HG03064 (cell line): ENCODE measurements at regions not wholly inside any gene's neighbourhood (a gene's known extent, or its start where the extent isn't known, plus 50 kb on each side); places are given as distances from the start of the nearest gene placed in this dataset.

Experiments
- ATAC-seq: cut with Tn5 transposase; IDR thresholded peaks from one replicate; pipeline ENCODE4 v1.9.1; 2021; ENCODE audit warnings: low read depth; ENCODE audit not compliant: unreplicated experiment

DNA sequence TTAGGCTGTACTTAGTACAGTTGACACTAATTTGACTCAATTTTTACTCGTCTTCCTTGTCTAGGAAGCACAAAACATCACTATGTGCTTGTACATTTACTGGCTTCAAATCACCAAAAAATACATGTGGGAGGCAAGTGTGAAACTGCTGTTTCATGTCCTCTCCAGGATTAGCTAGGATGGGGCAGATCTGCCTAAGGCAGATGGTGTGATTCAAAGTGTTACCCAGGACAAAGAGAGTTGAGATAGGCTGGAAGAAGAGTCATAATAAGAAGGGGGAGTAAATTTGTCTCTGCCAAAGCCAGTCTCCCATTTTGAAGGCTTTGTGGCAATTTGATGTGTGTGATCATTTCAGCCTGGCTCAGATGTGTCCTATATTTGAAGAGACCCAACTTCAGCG lies 821.6 kb upstream of the ZEB2 start:
- ATAC-seq, result no peak

- no peak for ATAC-seq
Observed at GRCh38 chr2:145339646-145340045, 819.7 kb upstream of the ZEB2 start.

- no peak for ATAC-seq
Observed at GRCh38 chr2:145332210-145332898, 812.4 kb upstream of the ZEB2 start.

DNA sequence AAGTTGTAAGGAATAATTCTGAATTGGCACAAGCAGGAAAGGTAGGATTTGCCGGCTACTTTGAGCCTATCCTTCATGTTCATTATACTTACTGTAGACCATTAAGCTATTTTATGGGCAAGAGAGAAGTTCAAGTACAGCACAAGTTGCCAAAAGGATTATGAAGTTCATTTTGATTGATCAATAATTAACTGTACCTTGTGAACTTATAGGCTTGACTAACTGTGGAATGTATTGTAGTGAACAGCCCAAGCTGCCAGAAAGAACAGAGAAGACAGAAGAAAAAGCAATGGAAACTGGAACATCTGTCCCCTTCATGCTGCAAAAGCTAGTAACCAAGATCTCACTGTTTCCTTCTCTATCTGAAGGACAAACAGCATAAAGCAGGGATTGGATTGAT lies 810.1 kb upstream of the ZEB2 start:
- ATAC-seq, result no peak

DNA sequence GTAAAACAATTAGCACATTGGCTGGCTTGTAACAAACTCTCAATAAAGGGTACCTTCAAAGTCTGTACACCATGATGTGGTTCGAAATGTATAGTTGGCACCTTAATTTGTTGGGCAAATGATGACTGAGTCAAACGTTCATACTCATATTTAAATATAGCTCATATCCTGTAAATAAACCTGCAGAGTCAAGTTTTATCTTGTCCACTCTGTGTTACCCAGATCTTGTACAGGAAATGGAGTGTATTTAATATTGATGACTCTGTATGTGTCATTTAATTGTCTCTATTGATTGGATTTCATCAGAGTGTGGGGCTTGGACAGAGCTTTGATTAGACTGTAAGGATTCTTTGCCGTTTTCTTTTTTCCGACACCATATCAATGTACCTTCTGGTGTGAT lies 805.6 kb upstream of the ZEB2 start:
- no peak for ATAC-seq

GRCh38 chr2:145324748-145325147 lies 804.8 kb upstream of the ZEB2 start:
- ATAC-seq, result no peak

DNA sequence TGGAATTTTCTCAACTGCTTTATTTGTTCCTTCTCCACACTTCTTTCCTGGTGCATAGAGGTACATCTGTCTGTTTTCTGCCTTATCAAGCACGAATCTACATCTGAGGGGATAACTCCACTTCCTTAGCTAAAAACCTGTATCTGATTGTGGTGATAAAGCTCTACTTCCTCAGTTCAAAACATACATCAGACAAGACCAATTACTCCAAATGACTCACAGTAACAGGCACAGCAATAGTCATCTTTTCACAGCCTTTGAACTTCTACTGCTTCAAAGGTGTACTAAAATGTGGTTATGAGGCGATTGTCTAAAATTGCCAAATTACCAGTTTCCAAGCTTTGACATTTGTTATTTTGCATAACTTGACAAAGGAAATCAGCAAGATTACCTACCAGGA lies 803.6 kb upstream of the ZEB2 start:
- ATAC-seq, result no peak

- no peak for ATAC-seq
Observed at GRCh38 chr2:145321344-145321743, 801.4 kb upstream of the ZEB2 start.

DNA sequence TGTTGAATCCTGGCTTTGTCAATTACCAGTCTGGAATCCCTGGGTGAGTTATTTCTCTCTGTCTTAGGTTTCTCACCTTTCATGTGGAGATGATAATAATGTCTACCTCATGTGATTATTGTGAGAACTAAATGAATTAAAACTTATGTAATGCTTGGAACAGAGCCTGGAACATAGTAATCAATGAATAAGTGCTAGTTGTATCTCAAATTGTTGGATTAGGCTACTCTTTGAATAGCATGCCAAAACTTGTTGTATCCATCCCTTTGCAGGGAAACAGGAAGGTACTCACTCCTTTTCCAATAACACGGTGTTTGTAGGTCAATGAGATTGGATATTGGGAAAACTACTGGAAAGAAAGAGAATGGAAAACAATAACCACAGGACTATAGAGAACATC lies 796.6 kb upstream of the ZEB2 start:
- no peak for ATAC-seq

- no peak for ATAC-seq
Observed at GRCh38 chr2:145315053-145315452, 795.1 kb upstream of the ZEB2 start.

- no peak for ATAC-seq
Observed at GRCh38 chr2:145314119-145314633, 794.3 kb upstream of the ZEB2 start.

DNA sequence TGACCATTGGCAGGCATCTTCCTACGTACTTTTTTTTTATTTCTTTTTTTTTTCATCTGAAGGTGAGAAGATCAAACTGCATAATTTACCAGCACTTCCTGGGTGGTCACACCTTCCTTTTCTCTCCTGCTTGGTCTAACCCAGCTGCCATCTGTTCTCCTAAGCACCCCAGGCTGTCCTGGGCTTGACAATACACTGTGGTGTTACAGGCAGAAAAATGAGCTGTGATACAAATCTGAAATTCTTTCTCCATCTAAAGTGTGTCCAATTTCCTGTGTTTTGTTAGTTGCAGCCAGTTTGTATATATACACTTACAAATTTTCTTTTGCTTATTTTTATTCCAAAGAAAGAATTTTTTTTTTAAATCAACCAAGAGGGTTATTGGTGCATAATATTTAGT lies 786.0 kb upstream of the ZEB2 start:
- no peak for ATAC-seq

DNA sequence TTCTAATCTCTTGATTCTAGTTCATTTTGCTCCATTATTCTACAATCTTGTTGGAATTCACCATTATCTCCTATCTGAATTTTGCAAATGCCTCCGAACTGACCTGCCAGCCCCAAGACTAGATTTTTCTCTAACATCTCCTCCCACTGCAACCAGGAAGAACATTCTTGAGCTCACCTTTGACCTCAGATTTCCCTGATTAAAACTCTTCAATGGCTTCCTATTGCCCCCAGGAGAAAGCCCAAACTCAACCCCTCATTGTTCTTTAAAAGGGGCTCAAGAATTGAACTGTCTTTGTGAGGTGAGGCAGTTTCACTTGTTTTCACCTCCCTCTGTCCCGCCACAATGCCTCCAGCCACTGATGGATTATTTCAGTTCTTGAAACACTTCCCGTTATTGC lies 784.6 kb upstream of the ZEB2 start:
- ATAC-seq, result no peak

GRCh38 chr2:145303536-145303935 lies 783.6 kb upstream of the ZEB2 start:
- ATAC-seq, result no peak

GRCh38 chr2:145302886-145303285 lies 783.0 kb upstream of the ZEB2 start:
- ATAC-seq, result no peak

- no peak for ATAC-seq
Observed at GRCh38 chr2:145302451-145302850, 782.5 kb upstream of the ZEB2 start.

GRCh38 chr2:145299368-145299767 lies 779.4 kb upstream of the ZEB2 start:
- ATAC-seq, result no peak

DNA sequence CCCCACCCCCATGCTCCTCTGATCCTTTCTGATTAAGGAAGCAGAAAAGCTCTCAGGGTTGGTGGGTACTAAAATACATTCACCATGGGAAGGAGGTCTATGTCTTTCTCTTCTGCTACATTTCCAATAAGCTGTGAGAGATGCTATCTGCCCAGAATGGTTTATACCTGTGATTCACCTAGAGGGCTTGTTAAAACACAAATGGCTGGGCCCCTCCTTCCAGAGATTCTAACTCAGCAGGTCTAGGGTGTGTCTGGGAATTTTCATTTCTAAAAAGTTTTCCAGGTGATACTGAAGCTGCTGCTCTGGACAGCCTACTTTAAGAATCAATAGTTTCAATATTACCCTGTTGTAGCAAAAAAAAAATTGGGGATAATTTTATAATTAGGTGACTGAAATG lies 772.2 kb upstream of the ZEB2 start:
- no peak for ATAC-seq

DNA sequence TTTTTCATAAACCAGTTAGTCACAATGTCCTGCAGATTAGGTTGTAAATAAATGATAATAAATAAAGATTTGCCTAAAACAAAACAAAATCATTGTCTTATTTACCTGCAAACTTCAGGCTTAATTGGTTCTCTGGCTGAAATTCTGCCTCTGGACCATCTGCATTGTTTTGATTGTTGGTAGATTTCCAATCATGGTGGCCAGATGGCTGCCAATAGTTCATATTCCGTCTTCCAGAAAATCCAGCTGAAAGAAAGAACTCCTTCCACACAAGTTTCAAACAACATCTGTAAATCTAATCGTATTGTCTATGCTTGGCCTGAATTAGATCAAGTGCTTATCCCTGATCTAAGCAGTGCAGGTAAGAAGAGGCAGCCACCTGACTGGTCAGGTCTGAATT lies 771.1 kb upstream of the ZEB2 start:
- ATAC-seq, result no peak

DNA sequence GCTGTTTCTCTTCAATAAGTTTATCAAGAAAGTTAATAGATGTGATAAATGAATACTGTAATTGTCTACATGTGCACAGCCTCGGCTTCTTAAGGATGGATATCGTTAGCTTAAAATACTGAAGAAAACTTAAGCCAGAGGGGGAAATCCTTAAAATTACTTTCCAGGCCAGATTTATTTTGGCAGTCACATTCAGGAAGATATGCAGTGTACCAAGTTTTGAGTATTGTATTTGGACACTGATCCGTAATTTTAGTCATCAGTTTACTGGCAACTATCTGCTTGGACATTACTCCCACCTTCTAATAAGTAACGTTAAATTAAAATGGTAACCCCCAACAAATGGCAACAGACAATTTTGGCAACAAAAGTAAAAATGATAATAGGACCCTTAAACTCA lies 770.0 kb upstream of the ZEB2 start:
- no peak for ATAC-seq

DNA sequence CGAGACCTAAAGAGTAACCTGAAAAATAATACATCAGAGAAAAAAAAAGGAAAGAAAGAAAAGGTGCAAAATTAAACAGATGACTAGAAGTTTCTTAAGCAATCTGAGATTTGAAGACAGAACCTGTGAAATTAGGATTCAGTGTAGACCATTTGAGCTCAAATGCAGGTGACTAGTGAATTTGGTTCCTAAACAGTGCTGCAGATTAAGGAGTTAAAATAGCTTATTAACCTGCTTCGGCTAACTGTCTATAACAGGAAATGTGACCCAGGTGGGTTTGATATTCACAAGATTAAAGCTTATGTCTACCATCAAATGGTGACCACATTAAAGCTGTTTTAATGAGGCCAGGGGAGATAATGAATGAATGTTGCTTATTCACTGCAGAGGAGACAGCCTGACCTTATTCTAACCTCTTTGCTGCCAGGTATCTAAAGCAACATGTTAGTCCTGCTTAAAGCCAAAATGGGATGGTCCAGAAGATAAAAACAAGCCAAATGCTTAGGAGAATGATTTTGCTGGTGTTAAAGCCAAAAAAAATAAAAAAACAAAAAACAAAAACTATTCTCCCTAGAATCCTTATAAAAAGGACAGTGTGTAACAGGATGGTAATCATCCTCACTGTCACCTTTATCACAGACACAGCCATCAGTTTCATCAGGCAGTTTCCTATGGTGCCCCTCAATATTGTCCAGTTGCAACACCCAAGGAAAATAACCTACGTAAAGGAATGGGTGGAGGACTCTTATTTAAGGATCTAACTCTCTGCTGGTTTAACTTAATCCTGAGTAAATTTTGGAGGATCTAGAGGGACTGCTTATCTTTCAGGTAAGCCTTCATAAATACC lies 769.0 kb upstream of the ZEB2 start:
- no peak for ATAC-seq

GRCh38 chr2:145287736-145288135 lies 767.8 kb upstream of the ZEB2 start:
- ATAC-seq, result no peak
